HG02678 (cell line): ENCODE measurements at regions not wholly inside any gene's neighbourhood (a gene's known extent, or its start where the extent isn't known, plus 50 kb on each side); places are given as distances from the start of the nearest gene placed in this dataset.

Experiments
- ATAC-seq: cut with Tn5 transposase; IDR thresholded peaks from one replicate; pipeline ENCODE4 v1.9.1; 2021; ENCODE audit warnings: mild to moderate bottlenecking, moderate library complexity; ENCODE audit not compliant: unreplicated experiment

- ATAC-seq = no peak
These were observed 675.1 kb upstream of the ADGRL2 start for GRCh38 chr1:81125672-81126071.

DNA sequence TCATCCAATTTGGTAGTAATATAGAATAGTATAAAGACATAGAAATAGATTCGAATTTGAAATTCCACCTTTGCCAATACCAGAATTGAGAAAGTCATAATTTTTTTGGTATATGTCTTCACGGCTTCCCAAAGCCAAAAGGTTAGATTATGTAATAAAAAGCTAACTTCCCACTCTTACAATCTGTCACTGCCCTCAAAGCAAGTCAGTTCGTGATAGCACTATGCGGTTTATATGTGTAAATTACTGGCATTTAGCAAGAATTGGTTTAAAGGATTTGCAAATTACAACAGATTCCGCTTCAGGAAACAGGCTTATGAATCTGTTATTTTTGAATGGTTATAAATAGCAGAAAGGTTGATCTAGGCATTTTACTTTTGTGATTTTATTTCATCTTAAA, 679.4 kb upstream of the ADGRL2 start:
- no peak for ATAC-seq

DNA sequence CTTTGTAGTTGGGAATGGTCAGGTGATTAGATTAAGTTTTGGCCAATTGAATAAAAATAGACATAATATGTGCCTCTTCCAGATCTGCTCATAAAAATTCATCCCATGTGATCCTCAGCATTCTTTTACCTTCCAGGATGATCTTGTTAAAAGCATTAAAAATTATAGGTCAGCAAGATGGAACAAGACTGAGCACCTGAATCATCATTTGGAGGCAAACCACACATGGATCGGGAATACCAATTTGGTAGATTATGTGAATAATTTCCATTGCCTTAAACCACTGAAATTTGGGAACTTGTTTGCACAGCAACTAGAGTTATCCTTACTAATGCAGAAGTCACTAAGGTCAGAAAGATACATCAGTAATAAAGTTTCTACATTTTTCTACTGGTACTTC, 681.4 kb upstream of the ADGRL2 start:
- ATAC-seq = no peak

DNA sequence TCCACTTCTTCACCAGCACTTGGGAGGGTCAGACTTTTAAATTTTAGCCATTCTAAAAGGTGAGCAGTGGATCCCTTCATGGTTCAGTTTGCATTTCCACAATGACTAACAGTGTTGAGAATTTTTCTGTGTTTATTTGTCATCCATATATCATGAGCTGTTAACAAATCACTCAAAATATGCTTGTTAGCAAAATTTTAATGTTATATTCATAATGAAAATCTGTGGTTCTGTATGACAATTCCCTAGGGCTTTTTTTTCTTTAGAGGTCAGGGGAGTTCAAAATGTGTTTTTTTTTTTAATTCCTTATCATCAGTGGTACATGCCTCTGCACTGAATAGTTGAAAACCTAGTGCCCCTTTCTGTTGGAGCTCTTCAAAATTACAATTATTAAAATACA, 682.2 kb upstream of the ADGRL2 start:
- no peak for ATAC-seq

DNA sequence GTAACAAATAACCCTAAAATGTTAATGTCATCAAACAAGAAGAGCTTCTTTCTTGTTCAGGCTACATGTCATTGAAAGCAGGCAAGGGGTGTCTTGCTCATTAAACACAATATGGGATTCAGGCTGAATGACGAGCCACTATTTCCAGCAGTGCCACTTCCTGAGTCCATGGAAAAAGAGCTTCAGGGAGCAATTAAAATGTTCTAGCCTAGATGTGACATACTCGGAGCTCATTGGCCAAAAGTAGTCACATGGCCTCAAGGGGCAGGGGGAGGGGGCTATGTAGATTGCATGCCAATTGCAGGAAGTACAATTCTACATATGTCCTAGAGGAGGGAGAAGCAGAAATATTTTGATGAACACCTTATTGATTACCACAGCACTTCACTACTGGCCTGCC, 685.3 kb upstream of the ADGRL2 start:
- no peak for ATAC-seq

DNA sequence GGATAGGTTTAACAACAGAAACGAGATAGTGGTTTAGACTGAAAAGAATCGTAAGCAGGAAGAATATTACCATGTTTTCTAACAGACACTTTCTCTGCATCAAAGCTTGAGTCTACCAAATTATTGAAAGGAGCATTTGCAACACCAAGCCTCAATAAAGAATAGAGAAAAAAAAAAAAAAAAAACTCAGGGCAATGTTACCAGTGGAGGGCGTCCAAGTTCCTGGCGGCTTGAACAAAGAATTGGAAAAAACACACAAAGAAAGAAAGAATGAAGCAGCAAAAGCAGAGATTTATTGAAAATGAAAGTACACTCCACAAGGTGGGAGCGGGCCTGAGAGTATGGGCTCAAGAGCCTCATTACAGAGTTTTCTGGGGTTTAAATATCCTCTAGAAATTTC, 686.5 kb upstream of the ADGRL2 start:
- no peak for ATAC-seq

GRCh38 chr1:81113688-81114087, 687.0 kb upstream of the ADGRL2 start:
- no peak for ATAC-seq

DNA sequence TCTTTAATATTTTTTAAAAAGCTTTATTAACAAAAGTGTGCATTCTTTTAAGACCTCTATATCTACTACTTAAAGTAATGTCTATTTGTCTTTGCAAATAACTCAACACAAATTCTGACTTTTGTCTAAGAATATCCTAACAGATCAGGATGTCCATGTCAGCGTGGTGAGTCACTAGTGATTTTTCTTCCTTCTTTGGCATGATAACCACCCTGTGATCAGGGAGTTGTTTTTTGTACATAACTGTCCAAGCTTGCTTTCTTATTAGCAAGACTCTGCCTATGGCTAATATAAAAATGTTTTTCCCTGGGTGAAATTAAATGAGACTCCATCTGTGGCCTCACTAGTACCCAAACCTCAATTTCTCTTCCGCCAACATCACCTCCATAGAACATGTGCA, 688.9 kb upstream of the ADGRL2 start:
- ATAC-seq = no peak

GRCh38 chr1:81109038-81109437, 691.7 kb upstream of the ADGRL2 start:
- ATAC-seq = no peak

- no peak for ATAC-seq
These were observed 702.9 kb upstream of the ADGRL2 start for GRCh38 chr1:81097860-81098259.

DNA sequence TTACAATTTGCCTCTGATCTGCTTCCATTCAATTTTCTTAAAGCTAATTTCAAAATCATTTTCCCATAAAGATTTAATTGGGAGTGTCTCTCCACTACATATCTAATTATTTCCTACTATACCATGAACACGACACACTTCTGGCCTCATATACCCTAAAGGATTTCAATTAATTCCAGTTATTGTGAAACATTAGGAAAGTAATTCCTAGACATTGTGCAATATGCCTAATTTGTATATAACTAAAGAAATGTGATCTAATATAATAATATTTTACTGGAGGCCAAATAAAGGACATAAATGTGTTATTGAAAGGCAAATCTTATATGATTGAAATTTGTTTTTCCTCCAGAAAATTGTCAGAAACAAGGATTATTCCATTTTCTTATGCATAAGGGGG, 727.2 kb upstream of the ADGRL2 start:
- ATAC-seq = no peak

DNA sequence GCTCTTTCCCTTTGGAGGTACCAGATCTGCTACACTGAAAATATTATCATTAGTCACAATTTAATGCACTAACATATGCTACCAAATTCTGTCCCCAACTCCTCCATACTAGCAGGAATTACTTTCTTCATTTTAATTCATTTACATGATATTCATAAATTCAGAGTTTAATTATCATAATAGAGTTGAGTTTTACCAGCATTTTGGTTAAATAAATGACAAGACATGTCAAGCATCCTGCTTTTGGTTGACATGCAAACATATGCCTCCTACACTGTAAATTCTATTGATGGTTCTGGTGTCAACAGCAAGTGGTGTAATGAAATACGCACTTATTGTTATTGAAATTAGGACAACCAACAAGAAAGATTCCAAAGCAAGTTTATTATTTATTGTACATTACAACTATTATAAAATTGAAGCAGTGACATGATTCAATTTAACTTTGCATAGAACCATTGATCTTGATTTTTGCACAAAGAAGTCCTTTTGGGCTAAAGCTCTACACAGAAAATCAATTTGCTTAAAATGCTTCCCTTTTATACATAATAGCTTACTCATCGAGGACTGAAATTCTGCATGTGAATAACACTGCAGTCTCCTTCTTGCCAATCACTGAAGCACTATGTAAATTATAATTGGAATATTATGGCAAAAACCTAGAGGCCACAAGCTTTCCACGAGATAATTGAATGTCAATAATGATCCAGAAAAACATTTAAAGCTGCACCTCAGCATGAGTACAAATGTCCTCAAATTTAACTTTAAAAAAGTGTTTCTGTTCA, 728.6 kb upstream of the ADGRL2 start:
- ATAC-seq = no peak

DNA sequence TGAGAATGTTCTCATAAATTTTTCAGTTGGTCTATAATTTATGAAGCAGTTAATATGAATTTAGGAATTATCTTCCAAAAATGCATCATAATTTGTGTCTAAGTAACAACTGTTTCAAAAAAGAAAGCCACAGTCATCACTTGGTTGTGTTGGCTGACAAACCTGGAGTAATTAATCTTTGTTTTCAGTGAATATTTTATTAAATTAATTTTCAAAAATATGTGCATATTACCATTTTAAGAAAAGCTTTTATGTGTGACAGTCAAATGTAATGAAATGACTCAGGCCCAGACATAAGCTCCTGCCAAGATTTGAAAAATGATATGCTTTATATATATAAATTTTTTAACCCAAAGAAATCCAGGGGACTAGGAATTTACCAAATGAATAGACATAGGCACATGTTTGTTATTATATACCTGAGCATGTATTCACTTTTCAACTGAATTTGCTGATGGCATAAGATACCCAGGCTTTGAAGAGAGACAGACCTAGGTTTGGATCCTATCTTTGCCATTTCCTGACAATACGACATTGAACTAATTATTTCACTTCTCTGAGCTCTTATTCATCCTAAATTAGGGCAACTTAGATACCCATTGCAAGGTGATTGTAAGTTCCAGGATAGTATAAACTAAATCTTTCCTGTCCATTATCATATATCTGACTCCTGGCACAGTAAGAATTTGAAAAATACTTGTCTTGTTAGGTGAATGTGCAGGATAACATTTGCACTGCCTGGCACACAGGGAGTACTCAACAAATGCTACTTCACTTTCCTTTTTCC, 729.5 kb upstream of the ADGRL2 start:
- no peak for ATAC-seq

GRCh38 chr1:81069856-81070255, 730.9 kb upstream of the ADGRL2 start:
- ATAC-seq = no peak

DNA sequence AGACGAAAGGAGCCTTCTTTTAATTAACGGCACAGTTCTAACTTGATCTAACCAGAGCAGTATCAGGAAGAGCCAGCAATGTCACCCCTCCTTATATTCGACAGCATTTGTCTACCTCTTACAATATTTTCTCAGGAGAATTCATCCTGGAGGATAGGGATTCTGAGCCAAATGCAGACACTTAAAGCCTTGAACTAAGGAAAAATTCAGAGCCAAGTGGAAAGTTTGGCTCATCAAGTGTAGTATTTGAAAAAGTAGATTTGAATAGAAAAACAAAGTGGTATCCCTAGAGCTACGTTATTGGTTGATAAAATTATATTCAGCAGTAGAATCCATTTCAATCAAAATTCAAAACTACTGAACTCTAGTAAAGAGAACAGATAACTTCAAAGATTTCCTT, 732.0 kb upstream of the ADGRL2 start:
- ATAC-seq = no peak

GRCh38 chr1:81053826-81054225, 746.9 kb upstream of the ADGRL2 start:
- ATAC-seq = no peak

- ATAC-seq = no peak
These were observed 748.6 kb upstream of the ADGRL2 start for GRCh38 chr1:81052162-81052561.

GRCh38 chr1:81050390-81050789, 750.3 kb upstream of the ADGRL2 start:
- no peak for ATAC-seq

GRCh38 chr1:81044708-81045107, 756.0 kb upstream of the ADGRL2 start:
- ATAC-seq = no peak

- no peak for ATAC-seq
These were observed 758.5 kb upstream of the ADGRL2 start for GRCh38 chr1:81042225-81042624.

- ATAC-seq = no peak
These were observed 766.4 kb upstream of the ADGRL2 start for GRCh38 chr1:81034291-81034690.

DNA sequence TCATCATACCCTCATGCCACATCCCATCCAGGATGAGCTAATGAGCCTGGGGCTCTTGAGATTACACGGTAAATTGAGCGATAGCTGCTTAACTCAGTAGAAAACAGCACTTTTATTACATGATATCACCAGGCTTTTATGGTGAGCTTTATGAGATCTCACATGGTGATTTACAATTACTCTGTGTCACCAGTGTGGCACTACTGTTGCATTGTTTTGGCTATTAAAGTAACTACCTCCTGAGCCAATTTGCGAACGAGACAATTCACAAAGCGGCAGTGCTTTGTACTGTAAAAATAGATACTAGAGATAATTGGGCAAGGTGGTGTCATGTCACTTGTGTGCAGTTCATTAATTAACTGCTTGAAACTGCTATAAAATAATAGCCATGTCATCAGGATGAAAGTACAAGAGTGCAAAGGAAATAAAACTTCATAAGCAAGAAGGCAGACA, 767.7 kb upstream of the ADGRL2 start:
- ATAC-seq = no peak
